ENCODE measurements at regions not wholly inside any gene's neighbourhood (a gene's known extent, or its start where the extent isn't known, plus 50 kb on each side); places are given as distances from the start of the nearest gene placed in this dataset.

DNA sequence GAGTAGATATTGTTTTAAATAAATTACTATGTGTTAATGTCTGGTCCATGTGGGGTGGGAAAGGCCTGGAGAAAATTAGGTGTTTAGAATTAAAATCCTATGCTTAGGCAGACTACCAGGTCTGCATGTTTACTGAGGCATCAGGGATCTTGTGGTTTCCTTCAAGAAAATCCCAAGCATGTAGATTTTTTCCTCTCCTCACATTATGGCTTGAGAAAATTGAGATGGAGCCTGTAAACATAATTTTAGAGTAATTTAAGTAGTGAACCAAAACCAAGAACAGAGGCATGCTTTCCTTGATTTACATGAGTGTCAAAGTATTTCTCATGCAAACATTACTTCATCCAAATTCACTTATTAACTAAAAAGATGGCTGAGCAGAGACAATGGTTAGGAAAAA, 823.7 kb downstream of the AACS start:
- DNase-seq: no peak
- no peak overlapping the region for H3K4me3 ChIP-seq
- intact Hi-C loops (cut with DNase I): no loop called here
- no peak overlapping the region for H3K27ac ChIP-seq
- H3K36me3 ChIP-seq: no peaks in the 10 kb centered on the region
- peaks cover 0 to 16% (median 0%) of the 10 kb centered on the region in 12 donors for H3K4me1 ChIP-seq
- H3K27me3 ChIP-seq: no peaks in the 10 kb centered on the region
- TF ChIP-seq POLR2A (IDR thresholded peaks at IDR 0.05): no peak
- TF ChIP-seq, protein P1, sequence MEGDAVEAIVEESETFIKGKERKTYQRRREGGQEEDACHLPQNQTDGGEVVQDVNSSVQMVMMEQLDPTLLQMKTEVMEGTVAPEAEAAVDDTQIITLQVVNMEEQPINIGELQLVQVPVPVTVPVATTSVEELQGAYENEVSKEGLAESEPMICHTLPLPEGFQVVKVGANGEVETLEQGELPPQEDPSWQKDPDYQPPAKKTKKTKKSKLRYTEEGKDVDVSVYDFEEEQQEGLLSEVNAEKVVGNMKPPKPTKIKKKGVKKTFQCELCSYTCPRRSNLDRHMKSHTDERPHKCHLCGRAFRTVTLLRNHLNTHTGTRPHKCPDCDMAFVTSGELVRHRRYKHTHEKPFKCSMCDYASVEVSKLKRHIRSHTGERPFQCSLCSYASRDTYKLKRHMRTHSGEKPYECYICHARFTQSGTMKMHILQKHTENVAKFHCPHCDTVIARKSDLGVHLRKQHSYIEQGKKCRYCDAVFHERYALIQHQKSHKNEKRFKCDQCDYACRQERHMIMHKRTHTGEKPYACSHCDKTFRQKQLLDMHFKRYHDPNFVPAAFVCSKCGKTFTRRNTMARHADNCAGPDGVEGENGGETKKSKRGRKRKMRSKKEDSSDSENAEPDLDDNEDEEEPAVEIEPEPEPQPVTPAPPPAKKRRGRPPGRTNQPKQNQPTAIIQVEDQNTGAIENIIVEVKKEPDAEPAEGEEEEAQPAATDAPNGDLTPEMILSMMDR (IDR thresholded peaks at IDR 0.05): no peak
- no peaks in the 10 kb centered on the region for H3K9me3 ChIP-seq
- ATAC-seq: no peak

DNA sequence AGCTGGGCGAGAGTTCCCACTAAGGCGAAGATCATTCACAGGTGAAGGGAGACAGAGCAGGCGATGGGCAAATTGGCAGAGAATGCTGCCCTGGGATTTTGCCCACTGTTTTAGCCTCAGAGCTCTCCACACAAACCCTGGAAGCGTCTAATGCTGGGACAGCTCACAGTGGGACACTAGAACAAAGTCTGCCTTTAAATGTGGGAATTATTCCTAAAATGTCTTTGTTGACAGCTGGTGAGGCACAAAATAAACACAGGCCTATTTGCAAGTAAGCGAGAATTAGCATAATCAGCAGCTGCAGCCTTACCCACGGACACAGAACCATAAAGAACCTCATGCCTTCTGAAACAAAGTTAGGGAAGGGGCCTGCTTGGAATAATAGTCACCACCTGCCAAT, 824.5 kb downstream of the AACS start:
- Histone ChIP-seq H3K27ac (peak overlapping the region in 6 of 12 donors; percentile 3 to 83 (median 65)), H3K9me3 (no peaks in the 10 kb centered on the region), H3K4me3 (no peak overlapping the region), H3K4me1 (peaks cover 0 to 16% (median 0%) of the 10 kb centered on the region in 12 donors), H3K36me3 (no peaks in the 10 kb centered on the region), H3K27me3 (no peaks in the 10 kb centered on the region)
- intact Hi-C loops (cut with DNase I): no loop called here
- DNase-seq (no peak), ATAC-seq (no peak)
- TF ChIP-seq, protein P1 (IDR thresholded peaks at IDR 0.05): no peak
- TF ChIP-seq POLR2A (IDR thresholded peaks at IDR 0.05): no peak
- WGBS, 4 donors: 54 to 58% (median 54%) methylated on average over 6 of the region's 6 CpGs

DNA sequence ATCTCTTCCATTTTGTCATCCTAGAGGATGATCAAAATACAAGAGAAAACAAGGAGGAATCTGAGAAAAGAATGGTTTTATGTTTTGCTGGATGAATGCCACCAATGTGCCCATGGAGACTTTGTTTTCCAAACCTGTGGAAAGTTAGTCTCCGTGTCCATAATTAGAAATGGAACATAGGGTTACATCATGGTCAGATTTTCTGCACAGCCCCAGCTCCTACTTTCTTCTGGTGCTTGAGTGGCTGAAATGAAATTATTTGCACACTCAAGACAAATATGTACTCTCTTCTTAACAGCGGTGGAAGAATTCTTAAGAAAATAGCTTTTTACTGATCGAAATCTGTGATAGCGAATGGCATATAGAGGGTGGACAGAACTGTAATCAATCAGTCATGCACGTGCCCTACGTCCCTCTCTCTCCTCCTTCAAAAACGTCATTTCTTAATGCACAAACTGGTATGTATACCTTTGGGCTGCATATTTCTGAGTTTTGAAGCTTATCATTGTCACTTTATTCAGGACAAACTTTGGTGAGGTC, 825.2 kb downstream of the AACS start:
- Histone ChIP-seq H3K4me1 (peaks cover 0 to 16% (median 0%) of the 10 kb centered on the region in 12 donors), H3K9me3 (no peaks in the 10 kb centered on the region), H3K27ac (peak overlapping the region in 11 of 12 donors; percentile 19 to 83 (median 58)), H3K36me3 (no peaks in the 10 kb centered on the region), H3K27me3 (no peaks in the 10 kb centered on the region), H3K4me3 (no peak overlapping the region)
- ATAC-seq (peak in 3 of 4 donors; percentile 55 to 78 (median 61)), DNase-seq (no peak)
- intact Hi-C loops (cut with DNase I): no loop called here
- no peak for TF ChIP-seq POLR2A (IDR thresholded peaks at IDR 0.05)
- TF ChIP-seq, protein P1 (IDR thresholded peaks at IDR 0.05): no peak
- 62 to 65% (median 63%) methylated on average over 7 of the region's 7 CpGs for WGBS, 4 donors

DNA sequence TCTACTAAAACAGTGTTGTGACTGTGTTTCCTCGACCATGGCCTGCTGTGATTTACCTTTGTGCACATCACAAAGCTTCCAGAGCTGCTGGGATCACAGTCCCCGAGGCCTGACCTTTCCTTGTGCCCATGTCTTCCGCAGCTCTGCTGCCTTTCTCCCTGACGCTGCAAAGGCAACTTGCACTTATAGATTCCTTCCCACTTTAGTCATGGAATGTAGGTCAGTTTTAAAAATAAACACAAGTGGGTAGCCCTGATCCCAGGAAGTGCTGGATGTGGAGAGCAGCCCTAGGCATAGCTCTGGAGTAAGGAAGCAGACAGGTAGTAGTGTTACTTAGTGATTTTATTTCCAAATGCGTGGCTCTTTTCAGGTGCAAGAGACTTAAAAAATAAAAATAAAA, 825.7 kb downstream of the AACS start:
- no peaks in the 10 kb centered on the region for H3K9me3 ChIP-seq
- 15 to 33% (median 27%) methylated on average over 5 of the region's 5 CpGs for WGBS, 4 donors
- ATAC-seq (peak; percentile 95 to 97 (median 96)), DNase-seq (peak in 4 of 5 donors; percentile 15 to 72 (median 37))
- H3K4me3 ChIP-seq: no peak overlapping the region
- H3K27ac ChIP-seq: peak overlapping the region in 11 of 12 donors; percentile 40 to 83 (median 61)
- no peaks in the 10 kb centered on the region for H3K27me3 ChIP-seq
- no peaks in the 10 kb centered on the region for H3K36me3 ChIP-seq
- TF ChIP-seq POLR2A (IDR thresholded peaks at IDR 0.05): no peak
- TF ChIP-seq, protein P1 (IDR thresholded peaks at IDR 0.05): no peak
- intact Hi-C loops (cut with DNase I): no loop called here
- H3K4me1 ChIP-seq: peaks cover 0 to 16% (median 0%) of the 10 kb centered on the region in 12 donors

Data from heart left ventricle (tissue), 16 donors.